ENCODE measurements at regions not wholly inside any gene's neighbourhood (a gene's known extent, or its start where the extent isn't known, plus 50 kb on each side); places are given as distances from the start of the nearest gene placed in this dataset.
A peak's percentile ranks its signal among the peaks of the same experiment; 100 is the strongest.

- DNase-seq, result no peak
These were observed 60.6 kb upstream of the CD34 start for GRCh38 chr1:207971331-207972219.

DNA sequence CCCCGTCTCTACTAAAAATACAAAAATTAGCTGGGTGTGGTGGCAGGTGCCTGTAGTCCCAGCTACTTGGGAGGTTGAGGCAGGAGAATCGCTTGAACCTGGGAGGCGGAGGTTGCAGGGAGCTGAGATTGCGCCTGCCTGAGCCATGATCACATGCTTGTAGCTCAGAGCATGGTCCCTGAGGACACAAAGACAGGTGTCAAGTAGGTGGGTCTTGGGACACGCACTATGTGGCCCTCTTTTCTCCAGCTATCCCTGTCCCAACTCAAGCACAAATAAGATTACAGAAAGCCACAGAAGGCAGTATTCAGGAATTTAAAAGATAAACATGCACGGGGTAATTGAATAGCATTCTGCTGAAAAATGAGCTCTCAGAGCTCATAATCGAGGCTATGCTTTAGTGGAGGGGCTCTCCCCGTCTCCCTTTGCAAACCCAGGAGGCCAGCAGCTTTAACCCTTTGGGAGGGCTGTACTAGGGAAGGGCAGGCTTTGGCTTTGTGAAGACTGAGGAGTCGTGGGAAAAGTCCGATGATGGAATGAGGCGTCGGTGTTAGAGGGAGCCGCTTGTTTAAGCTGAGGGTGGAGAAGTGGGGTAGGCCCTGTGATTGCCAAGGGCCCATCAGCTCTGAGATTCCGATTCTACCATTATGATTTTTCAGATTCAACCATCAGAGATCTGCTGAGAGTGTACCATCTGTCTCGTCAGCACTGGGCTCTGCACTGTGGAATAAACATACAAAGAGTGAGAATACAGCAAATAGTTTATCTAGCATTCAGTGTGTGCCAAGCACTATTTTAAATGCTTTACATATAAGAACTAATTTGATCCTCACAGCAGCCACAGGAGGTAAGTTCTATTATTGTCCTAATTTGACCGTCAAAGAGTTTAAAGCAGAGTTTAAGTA is 59.7 kb upstream of the CD34 start:
- no peak for DNase-seq

DNA sequence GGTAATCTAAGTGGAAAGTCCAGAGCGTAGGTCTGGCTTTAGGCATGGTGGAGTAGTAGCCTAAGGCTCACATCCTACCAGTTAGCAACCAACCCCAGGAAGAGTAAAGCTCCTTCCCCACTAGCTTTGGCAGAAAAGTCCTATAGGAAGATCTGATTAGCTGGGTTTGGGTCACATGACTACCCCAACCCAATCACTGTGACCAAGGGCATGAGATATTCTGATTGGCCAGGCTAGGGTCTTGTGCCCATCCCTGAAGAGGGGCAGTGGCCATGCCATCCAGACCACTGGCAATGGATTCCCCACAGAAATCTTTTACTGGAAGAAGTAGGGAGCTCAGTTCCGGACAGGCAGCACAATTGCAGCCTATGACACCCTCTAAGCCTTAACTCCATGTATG is 58.6 kb upstream of the CD34 start:
- DNase-seq, result no peak

GRCh38 chr1:207968521-207969009 is 57.6 kb upstream of the CD34 start:
- DNase-seq, result no peak

DNA sequence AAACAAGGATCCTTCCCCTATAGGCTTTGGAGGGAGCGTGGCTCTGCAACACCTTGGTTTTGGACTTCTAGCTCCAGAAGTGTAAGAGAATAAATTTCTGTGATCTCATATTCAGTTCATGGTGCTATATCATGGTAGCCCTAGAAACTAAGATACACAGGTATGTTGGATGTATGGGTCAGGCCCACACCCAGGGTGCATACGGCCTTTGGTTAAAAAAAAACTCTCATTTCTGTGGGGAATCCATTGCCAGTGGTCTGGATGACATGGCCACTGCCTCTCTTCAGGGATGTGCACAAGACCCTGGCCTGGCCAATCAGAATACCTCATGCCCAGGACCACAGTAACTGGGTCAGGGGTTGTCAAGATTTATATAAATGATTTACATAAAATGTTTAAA is 56.8 kb upstream of the CD34 start:
- DNase-seq, result no peak

DNA sequence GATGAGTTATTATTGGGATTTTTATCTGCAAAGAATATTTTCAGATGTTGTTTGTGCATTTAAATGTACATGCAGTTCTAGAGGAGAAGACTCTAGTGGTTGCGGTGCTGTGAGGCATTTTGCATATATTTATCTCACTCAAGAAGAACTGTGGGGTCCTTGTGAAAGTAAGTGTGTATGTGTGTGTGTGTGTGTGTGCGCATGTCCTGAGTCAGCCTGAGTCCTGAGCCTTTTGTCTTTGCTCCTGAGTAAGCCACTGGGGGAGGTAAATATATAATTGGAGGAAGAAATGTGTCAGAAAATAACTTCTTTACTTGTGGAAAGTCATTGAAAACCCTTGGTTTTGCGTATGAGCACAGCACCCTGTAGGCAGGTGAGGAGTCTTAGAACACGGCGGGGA is 55.6 kb upstream of the CD34 start:
- no peak for DNase-seq

DNA sequence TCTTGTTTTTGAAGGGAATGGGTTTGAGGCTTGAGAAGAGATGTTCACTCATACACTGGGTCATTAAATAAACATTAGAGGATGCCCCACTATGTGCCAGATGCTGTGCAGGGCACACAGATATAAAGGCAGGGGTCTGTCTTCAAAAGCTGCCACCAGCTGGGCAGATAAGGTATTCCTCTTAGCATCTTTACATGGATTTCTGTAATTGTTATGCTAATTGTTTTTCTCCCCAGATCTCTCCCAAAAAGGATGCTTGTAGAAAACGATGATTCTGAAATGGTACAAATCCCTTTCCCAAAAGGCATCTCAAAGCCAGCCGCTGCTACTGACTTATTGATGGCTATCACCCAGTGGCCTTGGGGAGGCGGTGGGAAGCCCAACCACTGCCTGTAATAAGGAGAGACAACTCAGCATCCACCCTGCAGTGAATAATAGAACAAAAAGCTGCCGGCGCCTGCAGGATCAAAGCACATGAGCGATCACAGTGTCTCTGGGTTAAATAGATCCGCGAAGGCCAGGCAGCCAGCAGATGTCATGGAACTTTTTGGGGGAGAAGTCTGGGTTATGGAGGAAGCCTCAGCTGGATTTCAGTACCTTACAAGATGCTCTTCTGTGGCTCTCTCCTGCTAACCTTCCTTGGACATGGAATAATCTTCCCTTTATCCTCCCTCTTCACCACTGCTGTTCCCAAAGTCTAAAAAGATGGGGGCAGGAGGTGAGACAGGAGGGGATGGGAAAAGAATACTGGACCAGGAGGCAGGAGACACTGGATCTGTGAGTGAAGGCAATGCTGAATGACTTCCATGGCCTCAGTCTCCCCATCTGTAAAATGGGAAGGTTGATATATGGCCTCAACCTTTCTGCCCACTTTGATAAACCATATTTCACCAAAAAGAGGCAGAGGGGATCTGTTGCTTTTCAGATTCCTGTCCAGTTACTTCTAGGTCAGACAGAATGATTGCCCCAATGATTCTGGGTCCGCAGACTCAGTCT is 54.8 kb upstream of the CD34 start:
- DNase-seq, result no peak

DNA sequence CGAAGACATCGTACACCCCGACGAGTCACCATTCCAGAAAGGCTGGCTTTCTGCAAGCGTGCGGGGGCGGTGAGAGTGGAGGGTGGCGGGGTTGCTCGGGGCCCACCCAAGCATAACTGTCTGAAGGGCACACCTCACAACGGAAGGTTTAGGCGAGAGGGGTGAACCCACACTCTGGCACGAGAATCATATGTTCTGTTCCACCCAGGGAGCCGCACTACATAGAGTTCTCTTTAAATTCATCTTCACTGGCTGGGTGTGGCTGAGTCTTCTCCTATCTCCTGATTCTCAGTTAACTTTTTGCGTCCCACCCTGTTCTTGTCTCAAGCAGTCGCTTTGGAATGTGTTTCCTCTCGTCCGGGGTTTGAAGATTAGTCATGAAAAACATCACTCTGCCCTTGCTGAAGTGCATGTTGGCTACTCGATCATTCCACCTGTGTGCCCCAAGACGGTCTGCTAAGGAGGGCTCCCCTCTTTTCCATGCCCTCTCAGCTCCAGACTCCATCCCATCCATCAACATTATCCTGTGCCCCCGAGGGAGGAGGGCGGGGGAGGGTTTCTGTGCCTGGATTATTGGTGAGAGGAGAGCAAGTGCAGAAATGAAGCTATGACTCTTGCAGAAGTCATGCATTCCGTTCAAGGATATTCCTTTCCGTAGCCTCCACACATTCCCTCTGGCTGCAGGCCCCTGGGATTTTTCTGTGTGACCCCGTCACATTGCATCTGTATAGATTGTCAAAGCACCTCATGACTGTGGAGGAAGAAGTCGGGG is 53.5 kb upstream of the CD34 start:
- no peak for DNase-seq

DNA sequence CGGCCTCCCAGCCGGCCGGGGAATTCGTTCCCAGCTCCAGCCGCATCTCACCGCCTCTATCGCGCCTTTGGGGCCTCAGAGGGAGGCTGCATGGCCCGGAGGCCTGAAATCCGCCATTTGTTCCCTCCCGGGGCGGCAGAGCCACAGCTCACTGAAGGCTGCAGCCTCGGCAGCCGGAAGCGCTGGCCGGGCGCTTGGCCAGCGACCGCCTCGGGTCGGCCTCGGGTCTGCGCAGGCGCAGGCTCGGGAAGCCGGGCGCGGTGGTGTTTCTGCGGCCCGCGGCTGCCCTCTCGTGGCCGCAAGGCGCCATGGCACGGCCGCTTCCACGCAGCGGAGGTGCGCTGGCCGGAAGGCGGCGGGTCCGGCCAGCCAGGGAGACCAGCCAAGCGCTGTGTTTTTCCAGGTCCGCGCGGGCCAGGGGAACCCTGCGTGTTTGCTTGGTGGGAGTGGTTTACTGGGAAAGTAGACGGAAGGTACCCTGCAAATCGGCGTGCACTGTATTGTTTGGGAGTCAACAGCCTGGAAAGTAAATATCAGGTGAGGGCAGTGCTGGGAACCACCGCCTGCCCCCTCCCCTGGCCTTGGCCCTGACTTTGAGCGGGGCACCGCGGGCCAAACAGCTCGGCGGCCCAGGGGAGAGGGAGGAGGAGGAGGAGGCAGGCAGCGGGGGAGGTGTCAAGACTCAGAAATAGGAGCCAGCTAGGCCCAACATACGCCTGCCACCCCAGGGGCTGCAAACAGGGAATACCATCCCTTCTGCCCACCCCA is 52.7 kb upstream of the CD34 start:
- peak; percentile 68 to 75 (median 73) for DNase-seq

DNA sequence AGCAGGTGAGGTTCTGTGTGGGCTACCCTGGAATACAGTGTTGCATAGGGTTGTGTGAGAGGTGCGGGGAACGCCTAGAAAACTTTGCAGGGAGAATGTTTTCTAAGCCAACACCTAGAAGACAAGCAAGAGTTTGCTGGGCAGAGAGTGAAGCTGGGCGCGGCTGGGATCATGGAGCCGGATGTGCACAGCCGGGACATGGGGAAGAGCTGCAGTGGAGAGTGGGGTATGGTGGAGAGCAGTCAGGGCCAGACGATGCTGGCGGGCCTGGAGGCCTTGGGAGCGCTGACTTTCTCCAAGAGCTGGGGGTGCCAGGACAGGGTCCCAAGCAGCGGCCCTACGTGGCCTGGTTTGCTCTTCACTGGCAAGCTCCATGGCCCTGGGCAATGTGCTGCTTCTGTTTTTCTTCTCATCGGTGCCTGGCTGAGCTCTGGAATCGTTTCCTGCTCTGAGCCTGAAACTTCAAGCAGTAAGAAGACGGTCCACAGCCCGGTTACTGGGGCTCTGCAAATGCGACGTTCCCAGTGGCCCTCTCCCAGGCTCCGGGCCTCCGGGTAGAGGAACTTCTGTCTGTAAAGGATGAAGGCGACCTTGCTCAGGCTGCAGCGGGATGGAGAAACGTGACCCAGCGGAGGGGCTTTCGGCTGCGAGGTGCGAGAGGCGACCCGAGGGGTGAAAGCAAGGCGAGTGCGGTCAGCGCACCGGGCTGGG is 51.9 kb upstream of the CD34 start:
- DNase-seq, result peak in 1 of 4 experiments; percentile 18

Measured in activated CD4-positive, CD25-positive, alpha-beta regulatory T cell (primary cell).